ENCODE measurements at regions not wholly inside any gene's neighbourhood (a gene's known extent, or its start where the extent isn't known, plus 50 kb on each side); places are given as distances from the start of the nearest gene placed in this dataset.

- TF ChIP-seq POLR2A (IDR thresholded peaks at IDR 0.05) = no peak
- no peak for TF ChIP-seq CTCF (IDR thresholded peaks at IDR 0.05)
- TF ChIP-seq POLR2AphosphoS5 (IDR thresholded peaks at IDR 0.05) = no peak
- TF ChIP-seq EP300 (IDR thresholded peaks at IDR 0.05) = no peak
Observed at GRCh38 chr4:17097362-17097761, 198.9 kb upstream of the LDB2 start.

Data from stomach (tissue), 4 donors.